ENCODE measurements at regions not wholly inside any gene's neighbourhood (a gene's known extent, or its start where the extent isn't known, plus 50 kb on each side); places are given as distances from the start of the nearest gene placed in this dataset.
A peak's percentile ranks its signal among the peaks of the same experiment; 100 is the strongest.

GRCh38 chr1:113192980-113193379 is 120.0 kb downstream of the LRIG2 start:
- peaks cover 8% of the 10 kb centered on the region for H3K9me3 Mint-ChIP-seq
- peaks cover 3% of the 10 kb centered on the region; the same call in 1 of the 2 replicates for H3K36me3 Mint-ChIP-seq
- H3K4me3 Mint-ChIP-seq: no peak overlapping the region
- ATAC-seq (no peak), DNase-seq (ENCODE audit: low spot score) (no peak)
- ChIA-PET POLR2A (interaction anchor here (0.6 kb wide), 1 partner anchor 415 kb away, joined by 3 read pairs; no protein-coding TSS in a partner anchor), CTCF (no interaction called here)
- TF ChIP-seq CDX4 (CRISPR knock-in tag; IDR thresholded peaks at IDR 0.05; ENCODE audit: borderline replicate concordance) (no peak), GTF2I (CRISPR knock-in tag; conservative IDR thresholded peaks at IDR 0.05) (0 out of 2 replicates have a peak, but pooled peaks have one; percentile 37)
- H3K27me3 Mint-ChIP-seq (ENCODE audit: low read depth): 0 out of 2 replicates have a peak, but pooled peaks cover 2% of the 10 kb centered on the region
- H3K27ac Mint-ChIP-seq: no peak overlapping the region
- H3K4me1 Mint-ChIP-seq: peaks cover 17% of the 10 kb centered on the region

GRCh38 chr1:113194846-113195830 is 122.1 kb downstream of the LRIG2 start:
- DNase-seq (ENCODE audit: low spot score) (no peak), ATAC-seq (no peak)
- ChIA-PET CTCF (interaction anchor here (3.2 kb wide), 1 partner anchor 25 kb away, joined by 18 read pairs; no protein-coding TSS in a partner anchor), POLR2A (no interaction called here)
- H3K27me3 Mint-ChIP-seq (ENCODE audit: low read depth): 0 out of 2 replicates have a peak, but pooled peaks cover 2% of the 10 kb centered on the region
- peaks cover 27% of the 10 kb centered on the region for H3K4me1 Mint-ChIP-seq
- H3K4me3 Mint-ChIP-seq: no peak overlapping the region
- H3K9me3 Mint-ChIP-seq: peaks cover 8% of the 10 kb centered on the region
- no peak overlapping the region for H3K27ac Mint-ChIP-seq
- TF ChIP-seq TEAD4 (CRISPR knock-in tag; IDR thresholded peaks at IDR 0.05) (no peak), ETV6 (CRISPR knock-in tag; IDR thresholded peaks at IDR 0.05) (no peak), HMGA2 (CRISPR knock-in tag; IDR thresholded peaks at IDR 0.05) (no peak), ZNF671 (CRISPR knock-in tag; IDR thresholded peaks at IDR 0.05) (no peak), ZNF532 (CRISPR knock-in tag; IDR thresholded peaks at IDR 0.05; ENCODE audit: borderline replicate concordance) (no peak), ATF1 (CRISPR knock-in tag; IDR thresholded peaks at IDR 0.05) (no peak), NR3C1 (CRISPR knock-in tag; conservative IDR thresholded peaks at IDR 0.05; ENCODE audit: low read depth) (no peak), ZNF281 (CRISPR knock-in tag; IDR thresholded peaks at IDR 0.05) (no peak), TCF7 (CRISPR knock-in tag; IDR thresholded peaks at IDR 0.05; ENCODE audit: low read depth) (no peak), NFATC4 (CRISPR knock-in tag; IDR thresholded peaks at IDR 0.05) (no peak)
- TF ChIP-seq, protein P1, sequence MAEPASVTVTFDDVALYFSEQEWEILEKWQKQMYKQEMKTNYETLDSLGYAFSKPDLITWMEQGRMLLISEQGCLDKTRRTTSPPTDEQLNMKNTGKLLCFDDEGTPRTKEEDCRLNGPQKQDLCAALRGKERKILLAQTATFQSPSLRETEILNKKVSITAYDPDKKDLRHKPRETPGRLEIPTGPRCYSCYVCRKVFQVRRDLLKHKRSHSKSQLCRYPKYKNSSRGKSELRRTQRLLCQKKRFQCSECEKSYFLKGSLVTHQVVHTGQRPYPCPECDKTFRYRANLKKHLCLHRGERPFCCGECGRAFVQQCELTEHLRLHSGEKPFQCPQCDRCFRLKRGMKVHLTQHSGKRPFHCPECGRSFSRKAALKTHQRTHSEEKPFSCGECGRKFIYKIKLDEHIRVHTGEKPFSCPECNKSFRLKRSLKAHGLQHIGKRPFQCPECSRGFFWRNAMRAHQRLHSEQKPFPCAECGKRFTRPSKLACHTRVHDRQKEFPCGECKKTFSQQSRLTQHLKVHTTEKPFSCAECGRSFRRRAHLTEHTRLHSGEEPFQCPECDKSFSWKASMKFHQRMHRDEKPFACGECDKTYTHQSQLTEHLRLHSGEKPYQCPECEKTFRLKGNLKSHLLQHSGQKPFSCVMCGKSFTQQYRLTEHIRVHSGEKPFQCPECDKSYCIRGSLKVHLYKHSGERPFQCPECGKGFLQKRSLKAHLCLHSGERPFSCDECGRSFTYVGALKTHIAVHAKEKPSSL (CRISPR knock-in tag; conservative IDR thresholded peaks at IDR 0.05): no peak
- TF ChIP-seq, protein P2, sequence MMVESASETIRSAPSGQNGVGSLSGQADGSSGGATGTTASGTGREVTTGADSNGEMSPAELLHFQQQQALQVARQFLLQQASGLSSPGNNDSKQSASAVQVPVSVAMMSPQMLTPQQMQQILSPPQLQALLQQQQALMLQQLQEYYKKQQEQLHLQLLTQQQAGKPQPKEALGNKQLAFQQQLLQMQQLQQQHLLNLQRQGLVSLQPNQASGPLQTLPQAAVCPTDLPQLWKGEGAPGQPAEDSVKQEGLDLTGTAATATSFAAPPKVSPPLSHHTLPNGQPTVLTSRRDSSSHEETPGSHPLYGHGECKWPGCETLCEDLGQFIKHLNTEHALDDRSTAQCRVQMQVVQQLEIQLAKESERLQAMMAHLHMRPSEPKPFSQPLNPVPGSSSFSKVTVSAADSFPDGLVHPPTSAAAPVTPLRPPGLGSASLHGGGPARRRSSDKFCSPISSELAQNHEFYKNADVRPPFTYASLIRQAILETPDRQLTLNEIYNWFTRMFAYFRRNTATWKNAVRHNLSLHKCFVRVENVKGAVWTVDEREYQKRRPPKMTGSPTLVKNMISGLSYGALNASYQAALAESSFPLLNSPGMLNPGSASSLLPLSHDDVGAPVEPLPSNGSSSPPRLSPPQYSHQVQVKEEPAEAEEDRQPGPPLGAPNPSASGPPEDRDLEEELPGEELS (CRISPR knock-in tag; IDR thresholded peaks at IDR 0.05): no peak
- H3K36me3 Mint-ChIP-seq: peaks cover 3% of the 10 kb centered on the region; the same call in 1 of the 2 replicates

Measured in WTC11 (cell line).